HG02943 (cell line): ENCODE measurements at regions not wholly inside any gene's neighbourhood (a gene's known extent, or its start where the extent isn't known, plus 50 kb on each side); places are given as distances from the start of the nearest gene placed in this dataset.

ENCODE experiments used
- ATAC-seq: cut with Tn5 transposase; IDR thresholded peaks from one replicate; pipeline ENCODE4 v1.9.1; 2021; ENCODE audit warnings: mild to moderate bottlenecking, low read depth, moderate library complexity; ENCODE audit not compliant: unreplicated experiment

DNA sequence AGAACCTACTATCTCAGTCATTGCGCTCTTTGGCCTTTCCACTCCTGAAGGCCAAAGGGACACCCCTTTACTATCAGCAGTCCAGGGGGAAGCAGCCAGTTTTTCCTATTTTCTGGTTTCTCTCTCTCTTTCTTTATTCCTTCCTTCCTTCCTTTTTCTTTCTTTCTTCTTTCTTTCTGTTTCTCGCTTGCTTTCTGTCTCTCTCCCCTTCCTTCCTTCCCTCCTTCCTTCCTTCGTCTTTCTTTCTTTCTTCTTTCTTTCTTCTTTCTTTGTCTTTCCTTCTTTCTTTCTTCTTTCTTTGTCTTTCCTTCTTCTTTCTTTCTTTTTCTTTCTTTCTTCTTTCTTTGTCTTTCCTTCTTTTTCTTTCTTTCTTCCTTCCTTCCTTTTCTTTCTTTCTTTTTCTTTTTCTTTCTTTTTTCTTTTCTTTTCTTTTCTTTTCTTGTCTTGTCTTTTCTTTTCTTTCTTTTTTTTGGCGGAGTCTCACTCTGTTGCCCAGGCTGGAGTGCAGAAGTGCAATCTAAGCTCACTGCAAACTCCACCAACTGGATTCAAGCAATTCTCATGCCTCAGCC is 64.9 kb upstream of the OTX2 start:
- no peak for ATAC-seq

DNA sequence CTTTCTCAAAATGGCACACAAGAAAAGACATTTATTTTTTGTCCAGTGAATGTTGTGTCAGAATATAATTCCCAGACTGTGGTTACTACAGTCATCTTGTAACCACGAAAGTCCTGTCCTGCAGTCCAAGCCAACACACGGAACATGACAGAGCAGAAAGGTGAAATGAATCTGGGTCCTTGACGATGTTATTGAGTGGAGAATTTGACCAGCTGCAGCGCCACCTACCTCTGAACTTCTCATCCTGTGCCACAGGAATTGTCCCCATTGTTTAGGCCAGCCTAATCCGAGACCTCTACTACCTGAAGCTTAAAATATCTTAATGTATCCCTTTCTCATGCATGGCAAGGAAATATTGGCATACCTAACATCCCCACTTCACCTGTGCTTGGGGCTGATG is 64.1 kb upstream of the OTX2 start:
- no peak for ATAC-seq

DNA sequence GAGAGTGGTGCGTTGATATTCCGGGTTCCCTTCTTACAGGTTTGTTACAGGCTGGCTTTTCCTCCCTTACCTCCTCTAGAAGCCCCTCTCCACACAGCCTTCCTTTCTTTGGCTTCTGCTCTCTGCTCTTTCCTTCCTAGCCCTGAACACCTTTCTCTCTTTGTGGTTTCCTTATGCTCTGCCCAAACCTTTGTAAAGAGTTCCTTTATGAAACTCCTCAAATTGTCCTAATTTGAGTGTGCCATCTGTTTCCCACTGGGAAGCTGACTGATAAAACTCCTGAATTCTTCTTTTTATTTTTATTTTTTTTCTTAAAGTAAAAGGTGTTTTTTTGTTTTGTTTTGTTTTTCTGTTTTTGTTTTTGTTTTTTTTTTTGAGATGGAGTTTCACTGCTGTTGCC is 60.1 kb upstream of the OTX2 start:
- no peak for ATAC-seq

DNA sequence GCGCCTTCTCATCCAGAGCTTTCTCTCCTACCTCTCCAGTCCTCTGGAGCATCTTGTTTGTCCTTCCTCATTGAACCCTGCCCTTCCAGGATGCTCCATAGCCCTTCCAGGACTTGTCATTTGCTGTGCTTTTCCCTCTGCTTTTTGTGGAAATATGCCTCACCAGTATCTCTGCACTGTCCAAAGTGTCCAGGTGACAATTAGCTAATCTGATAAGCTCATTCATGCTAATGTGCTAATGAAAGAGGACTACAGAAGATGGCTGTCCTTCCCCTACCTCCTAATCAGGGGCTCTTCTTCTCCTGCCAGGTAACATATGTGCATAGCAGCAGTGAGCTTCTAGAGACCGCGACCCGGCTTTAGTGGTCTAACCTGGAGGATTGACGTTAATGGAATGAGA is 58.4 kb upstream of the OTX2 start:
- no peak for ATAC-seq

DNA sequence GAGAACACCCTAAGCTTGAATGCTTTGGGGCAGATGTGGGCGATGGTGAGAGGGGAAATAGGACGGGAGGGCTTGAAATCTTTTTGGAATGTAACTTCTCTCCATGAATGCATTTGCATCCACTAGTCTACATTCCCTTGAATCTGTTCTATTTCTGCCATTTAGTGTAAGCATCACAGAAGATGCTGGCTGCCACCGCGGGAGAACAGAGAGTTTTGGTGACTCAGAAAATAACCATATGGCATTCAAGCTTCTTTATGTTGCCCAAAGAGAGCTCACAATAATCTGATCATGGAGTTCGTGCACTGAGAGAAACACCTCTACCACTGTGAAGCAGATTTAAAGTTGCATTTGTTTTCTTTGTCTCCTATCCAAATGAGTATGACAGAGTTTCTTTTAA is 52.6 kb upstream of the OTX2 start:
- ATAC-seq: no peak

DNA sequence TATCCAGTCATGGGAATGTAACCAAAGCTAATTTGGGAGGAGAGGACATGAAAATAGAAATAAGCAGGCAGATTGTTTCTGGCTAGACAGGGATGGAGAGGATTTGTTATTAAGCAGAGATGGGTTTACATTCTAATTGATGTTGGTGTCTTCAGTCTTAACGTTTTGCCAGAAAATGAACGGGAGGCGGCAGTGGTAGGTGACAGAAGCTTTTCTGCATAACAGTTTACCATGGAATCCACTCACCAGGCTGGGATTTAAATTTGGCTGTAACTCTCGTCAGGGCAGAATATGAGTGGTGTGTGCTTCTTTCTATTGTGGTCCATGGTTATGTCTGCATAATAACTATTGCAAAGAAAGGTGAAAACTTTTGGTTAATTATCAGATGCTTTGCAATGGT is 50.2 kb upstream of the OTX2 start:
- ATAC-seq: no peak
